HG03457 (cell line): ENCODE measurements at regions not wholly inside any gene's neighbourhood (a gene's known extent, or its start where the extent isn't known, plus 50 kb on each side); places are given as distances from the start of the nearest gene placed in this dataset.

Experiments used
- ATAC-seq: cut with Tn5 transposase; IDR thresholded peaks from one replicate; pipeline ENCODE4 v1.9.1; 2021; ENCODE audit warnings: moderate number of reproducible peaks; ENCODE audit not compliant: unreplicated experiment

DNA sequence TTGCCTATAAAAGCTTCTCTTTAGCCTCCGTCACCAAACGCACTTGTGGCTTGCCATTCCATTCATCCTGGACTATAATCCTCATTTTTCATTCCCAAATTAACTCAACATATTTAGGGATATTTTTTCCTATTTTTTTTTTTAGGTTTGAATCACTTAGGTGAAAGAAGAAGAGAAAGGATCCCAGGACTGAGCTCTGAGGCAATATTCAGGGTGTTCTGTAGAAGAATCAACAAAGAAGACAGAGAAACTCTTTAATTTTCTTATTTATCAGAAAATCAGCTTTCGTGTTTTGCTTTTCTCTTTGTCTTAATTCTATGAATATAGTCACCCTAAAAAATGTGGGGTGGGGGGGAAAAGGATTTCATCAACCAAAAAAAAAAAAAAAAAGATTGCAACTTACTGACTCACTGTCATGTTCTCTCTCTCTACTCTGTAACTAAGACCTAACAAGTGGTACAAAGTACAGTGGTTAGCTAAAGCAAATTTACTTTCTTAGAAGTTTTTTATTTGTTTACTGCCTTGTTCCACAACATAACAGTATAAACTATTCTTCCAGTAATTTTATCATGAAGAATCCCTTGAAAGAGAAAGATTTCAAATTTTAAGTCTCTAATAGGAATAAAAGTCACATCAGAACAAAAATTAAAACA, 272.0 kb downstream of the DHX15 start:
- no peak for ATAC-seq

GRCh38 chr4:24303926-24304325, 280.4 kb downstream of the DHX15 start:
- no peak for ATAC-seq

GRCh38 chr4:24298911-24299310, 285.4 kb downstream of the DHX15 start:
- ATAC-seq, result no peak

GRCh38 chr4:24287096-24287495, 297.3 kb downstream of the DHX15 start:
- ATAC-seq, result no peak

- no peak for ATAC-seq
These were observed 298.6 kb downstream of the DHX15 start for GRCh38 chr4:24285759-24286158.

DNA sequence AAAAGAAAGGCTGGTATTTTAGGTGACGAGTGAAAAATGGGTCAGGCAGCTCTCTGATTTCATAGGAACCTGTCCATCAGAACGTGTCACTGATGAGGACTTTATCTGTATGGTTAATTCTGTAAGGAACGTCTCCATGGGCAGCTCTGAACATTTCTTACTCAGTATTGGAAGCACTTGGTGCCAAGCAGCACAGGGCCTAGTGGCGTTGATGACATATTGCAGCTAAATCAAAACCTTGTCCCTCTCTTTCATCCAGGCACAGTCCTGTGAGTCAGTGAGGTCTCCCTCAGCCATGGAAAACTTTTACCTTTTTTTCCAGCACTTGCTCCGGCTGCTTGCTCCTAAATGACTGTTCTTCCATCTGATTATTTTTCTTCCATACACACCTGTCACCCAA, 301.9 kb downstream of the DHX15 start:
- no peak for ATAC-seq

GRCh38 chr4:24279911-24280375, 304.4 kb downstream of the DHX15 start:
- ATAC-seq, result no peak

DNA sequence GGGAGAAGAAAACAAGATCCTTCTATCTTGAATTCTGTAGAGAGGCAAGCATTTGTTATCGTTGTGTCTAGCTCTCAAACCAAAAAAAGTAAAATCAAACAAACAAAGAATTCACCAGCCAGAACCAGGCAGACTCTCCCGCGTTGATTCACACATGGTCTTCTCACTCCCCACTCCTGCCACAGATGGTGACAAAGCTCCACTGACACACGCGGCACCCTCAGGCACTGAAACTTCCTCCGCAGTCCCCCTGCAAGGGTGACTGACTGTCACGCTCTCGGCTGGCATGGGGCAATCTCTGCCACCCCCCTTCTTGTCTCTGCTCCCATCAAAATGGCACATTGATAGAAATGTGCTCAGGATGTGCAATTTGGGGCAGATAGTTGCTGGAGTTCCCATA, 304.9 kb downstream of the DHX15 start:
- ATAC-seq, result no peak

GRCh38 chr4:24278693-24279092, 305.7 kb downstream of the DHX15 start:
- no peak for ATAC-seq

DNA sequence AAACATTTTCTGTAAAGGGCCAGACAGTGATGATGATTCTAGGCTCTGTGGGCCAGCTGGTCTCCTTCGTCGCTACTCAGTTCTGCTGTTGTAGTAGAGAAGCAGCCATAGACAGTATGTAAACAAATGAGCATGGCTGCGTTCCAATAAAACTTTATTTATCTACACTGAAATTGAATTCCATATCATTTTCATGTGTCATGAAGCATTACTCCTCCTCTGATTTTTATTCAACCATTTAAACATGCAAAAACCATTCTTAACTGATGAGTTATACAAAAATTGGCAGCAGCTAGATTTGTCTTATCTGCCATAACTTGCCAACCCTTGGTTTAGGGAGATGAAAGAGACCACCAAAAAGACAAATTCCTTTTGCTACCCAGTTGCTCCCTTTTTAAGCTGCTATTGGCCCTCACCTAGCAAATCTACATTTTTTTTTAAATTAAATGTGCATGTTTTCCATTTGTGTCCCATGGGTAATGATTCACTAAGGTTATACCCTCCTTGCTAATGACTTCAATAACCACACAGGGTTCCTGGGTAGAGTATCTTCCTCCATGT, 309.9 kb downstream of the DHX15 start:
- ATAC-seq, result no peak

DNA sequence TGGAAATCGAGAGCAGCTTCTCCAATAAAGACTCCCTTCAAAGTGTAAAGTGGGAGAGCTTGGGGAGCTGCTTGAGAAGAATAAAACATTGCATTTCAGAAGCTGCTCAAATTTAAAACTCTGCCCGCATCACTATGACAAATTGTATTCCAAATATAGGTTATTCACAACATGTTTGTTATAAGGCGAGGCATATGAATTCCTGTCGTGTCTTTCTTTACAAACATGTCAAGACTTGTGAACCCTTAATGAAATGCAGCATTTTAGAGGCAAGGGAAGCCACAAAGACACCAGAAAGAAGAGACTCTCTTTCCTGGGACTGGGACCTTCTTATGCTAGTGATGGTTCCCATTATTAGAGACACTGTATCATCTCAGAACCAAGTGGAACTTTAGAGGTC, 311.2 kb downstream of the DHX15 start:
- no peak for ATAC-seq

- no peak for ATAC-seq
These were observed 317.2 kb downstream of the DHX15 start for GRCh38 chr4:24266951-24267722.

GRCh38 chr4:24265989-24266388, 318.4 kb downstream of the DHX15 start:
- ATAC-seq, result no peak

GRCh38 chr4:24262616-24263015, 321.7 kb downstream of the DHX15 start:
- no peak for ATAC-seq

DNA sequence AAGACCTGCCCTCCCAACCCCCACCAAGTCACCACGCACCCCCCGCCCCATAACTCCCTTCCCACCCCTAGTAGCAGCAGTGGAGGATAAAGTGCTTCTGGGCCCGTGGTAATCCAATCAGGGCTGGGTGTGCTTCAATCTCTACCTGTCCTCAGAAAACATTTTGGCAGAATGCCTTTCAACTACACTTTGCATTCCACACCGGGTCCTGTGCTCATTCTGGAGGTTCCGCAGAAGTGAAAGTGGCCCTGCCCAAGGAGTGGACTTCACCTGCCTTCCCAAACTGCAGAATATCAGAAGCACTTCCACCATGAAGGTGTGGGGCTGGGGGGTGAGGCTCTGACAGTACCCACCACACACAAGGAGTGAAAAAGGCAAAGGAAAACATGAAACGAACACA, 322.3 kb downstream of the DHX15 start:
- ATAC-seq, result no peak

- ATAC-seq, result no peak
These were observed 323.3 kb downstream of the DHX15 start for GRCh38 chr4:24260923-24261564.

GRCh38 chr4:24260133-24260715, 324.1 kb downstream of the DHX15 start:
- ATAC-seq, result no peak

DNA sequence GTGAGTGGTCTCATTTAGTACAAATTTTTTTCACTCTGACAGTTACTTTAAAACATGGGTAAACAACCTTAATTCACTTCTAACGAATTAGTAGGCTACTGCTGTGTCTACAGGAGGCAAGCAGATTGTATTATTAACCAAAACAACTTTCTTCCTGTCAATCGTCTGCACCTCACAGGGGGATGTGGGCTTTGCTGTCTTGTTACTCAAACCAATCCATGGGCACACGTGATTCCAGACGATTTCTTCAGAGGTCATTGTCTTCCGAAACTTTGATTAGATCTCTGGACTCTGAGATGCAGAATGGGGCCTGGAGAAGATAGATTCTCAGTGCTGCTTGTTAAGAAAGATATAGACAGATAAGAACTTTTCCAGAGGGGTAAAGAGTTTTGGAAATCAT, 327.8 kb downstream of the DHX15 start:
- ATAC-seq, result no peak

- no peak for ATAC-seq
These were observed 328.3 kb downstream of the DHX15 start for GRCh38 chr4:24256066-24256465.

DNA sequence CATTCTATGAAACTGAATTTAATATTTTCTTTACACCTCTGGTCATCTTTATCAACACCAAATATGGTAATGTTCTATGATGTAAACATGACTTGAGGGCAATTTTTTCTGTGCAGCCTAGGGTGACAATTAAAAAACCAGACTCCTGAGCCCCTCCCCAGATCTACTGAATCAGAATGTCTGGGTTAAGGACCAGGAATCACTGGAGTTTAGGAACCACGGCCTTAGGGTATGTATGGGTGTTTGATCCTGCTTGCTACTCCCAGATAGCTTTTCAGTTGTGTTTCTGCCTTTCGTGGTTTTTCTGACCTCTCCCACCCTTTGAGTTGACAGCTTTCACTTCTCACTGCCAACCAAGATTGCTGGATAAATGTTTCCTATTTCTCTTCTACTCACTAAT, 332.2 kb downstream of the DHX15 start:
- no peak for ATAC-seq

- no peak for ATAC-seq
These were observed 332.8 kb downstream of the DHX15 start for GRCh38 chr4:24251589-24251988.
